GM12865 (cell line): ENCODE measurements at regions not wholly inside any gene's neighbourhood (a gene's known extent, or its start where the extent isn't known, plus 50 kb on each side); places are given as distances from the start of the nearest gene placed in this dataset.

Source experiments
- DNase-seq: peaks from one replicate; pipeline ENCODE4 v3.0.0; 2010; ENCODE audit warnings: low read depth
- H3K4me3 ChIP-seq: 2 replicates; pipeline ENCODE4 v1.5.1; 2011; ENCODE audit warnings: mild to moderate bottlenecking, low read depth, low read length, control low read depth
- TF ChIP-seq, protein P1 (sequence below): IDR thresholded peaks from 2 replicates; pipeline ENCODE4 v1.5.1; 2011; ENCODE audit warnings: low read length, control low read depth, low read depth, inconsistent platforms; ENCODE audit not compliant: insufficient read depth; ENCODE audit errors: missing control alignments

GRCh38 chr2:10971161-10971887 lies 59.6 kb downstream of the KCNF1 start:
- no peak for DNase-seq

GRCh38 chr2:10971888-10972260 lies 60.1 kb downstream of the KCNF1 start:
- TF ChIP-seq, protein P1, sequence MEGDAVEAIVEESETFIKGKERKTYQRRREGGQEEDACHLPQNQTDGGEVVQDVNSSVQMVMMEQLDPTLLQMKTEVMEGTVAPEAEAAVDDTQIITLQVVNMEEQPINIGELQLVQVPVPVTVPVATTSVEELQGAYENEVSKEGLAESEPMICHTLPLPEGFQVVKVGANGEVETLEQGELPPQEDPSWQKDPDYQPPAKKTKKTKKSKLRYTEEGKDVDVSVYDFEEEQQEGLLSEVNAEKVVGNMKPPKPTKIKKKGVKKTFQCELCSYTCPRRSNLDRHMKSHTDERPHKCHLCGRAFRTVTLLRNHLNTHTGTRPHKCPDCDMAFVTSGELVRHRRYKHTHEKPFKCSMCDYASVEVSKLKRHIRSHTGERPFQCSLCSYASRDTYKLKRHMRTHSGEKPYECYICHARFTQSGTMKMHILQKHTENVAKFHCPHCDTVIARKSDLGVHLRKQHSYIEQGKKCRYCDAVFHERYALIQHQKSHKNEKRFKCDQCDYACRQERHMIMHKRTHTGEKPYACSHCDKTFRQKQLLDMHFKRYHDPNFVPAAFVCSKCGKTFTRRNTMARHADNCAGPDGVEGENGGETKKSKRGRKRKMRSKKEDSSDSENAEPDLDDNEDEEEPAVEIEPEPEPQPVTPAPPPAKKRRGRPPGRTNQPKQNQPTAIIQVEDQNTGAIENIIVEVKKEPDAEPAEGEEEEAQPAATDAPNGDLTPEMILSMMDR, result no peak
- DNase-seq, result no peak
- no peak overlapping the region for H3K4me3 ChIP-seq

More at GRCh38 chr2:10971161-10971887, 59.6 kb downstream of the KCNF1 start:
- H3K4me3 ChIP-seq, result no peak overlapping the region
- TF ChIP-seq, protein P1, result no peak

- H3K4me3 ChIP-seq, result no peak overlapping the region
- TF ChIP-seq, protein P1, result no peak
- DNase-seq, result no peak
Observed at GRCh38 chr2:10972683-10973433, 61.1 kb downstream of the KCNF1 start.

GRCh38 chr2:10973766-10974165 lies 62.0 kb downstream of the KCNF1 start:
- H3K4me3 ChIP-seq, result no peak overlapping the region
- TF ChIP-seq, protein P1, result no peak
- no peak for DNase-seq

- H3K4me3 ChIP-seq, result no peak overlapping the region
- no peak for DNase-seq
- TF ChIP-seq, protein P1, result no peak
Observed at GRCh38 chr2:10977003-10977402, 65.3 kb downstream of the KCNF1 start.

DNA sequence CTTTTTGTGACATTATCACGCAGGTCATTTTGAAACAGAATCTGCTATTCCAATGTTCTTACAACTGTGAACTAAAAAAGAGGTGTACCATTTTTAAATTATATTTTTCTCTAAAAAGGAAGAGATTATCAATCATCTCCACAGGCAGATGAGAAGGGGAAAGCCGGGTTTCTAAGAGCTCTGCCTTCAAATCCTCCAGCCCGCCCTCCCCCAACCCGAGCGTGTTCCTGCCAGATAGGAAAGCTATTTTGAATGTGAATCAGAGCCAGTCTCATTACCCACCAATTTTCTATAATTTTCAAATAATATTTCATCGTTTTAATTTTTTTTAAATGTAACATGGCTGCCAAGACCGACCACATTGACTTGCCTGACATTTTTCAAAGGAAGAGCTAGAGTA lies 65.9 kb downstream of the KCNF1 start:
- H3K4me3 ChIP-seq, result no peak overlapping the region
- TF ChIP-seq, protein P1, result no peak
- DNase-seq, result no peak
